Gastrocnemius medialis (tissue), 4 donors: ENCODE measurements at regions not wholly inside any gene's neighbourhood (a gene's known extent, or its start where the extent isn't known, plus 50 kb on each side); places are given as distances from the start of the nearest gene placed in this dataset.

Source experiments
- ATAC-seq, 2 donors: fragments of 150-250 bp; one replicate each; pipeline ENCODE4 v1.9.1; 2016
- DNase-seq, 2 donors: peaks; one replicate each; pipeline ENCODE4 v3.0.0-alpha.2; 2019
- H3K27ac ChIP-seq, 4 donors: fragments of 200-600 bp; sonication (generic); 1 replicate in 1 of 4; 2 replicates in 3 of 4; pipeline ENCODE4 v1.5.1; 2016 to 2018; ENCODE audit warnings: mild to moderate bottlenecking in 2 of 4, moderate library complexity in 1 of 4
- H3K27me3 ChIP-seq, 3 donors: fragments of 200-600 bp; sonication (generic) in 2 of 3; 1 replicate in 1 of 3; 2 replicates in 2 of 3; pipeline versions ENCODE4 v1.5.1 to v1.6.0; 2016 to 2019; ENCODE audit warnings: mild to moderate bottlenecking in 1 of 3, moderate library complexity in 1 of 3
- H3K36me3 ChIP-seq, 2 donors: fragments of 200-600 bp; sonication (generic) in 1 of 2; one replicate each; pipeline ENCODE4 v1.5.1; 2017 to 2018
- H3K4me1 ChIP-seq, 2 donors: fragments of 200-600 bp; sonication (generic) in 1 of 2; one replicate each; pipeline ENCODE4 v1.5.1; 2016 to 2017; ENCODE audit warnings: mild to moderate bottlenecking in 2 of 2
- H3K4me3 ChIP-seq, 4 donors: fragments of 200-600 bp; sonication (generic) in 3 of 4; 1 replicate in 1 of 4; 2 replicates in 3 of 4; pipeline ENCODE4 v1.5.1; 2016 to 2019; ENCODE audit warnings: mild to moderate bottlenecking in 2 of 4
- H3K9me3 ChIP-seq, 3 donors: fragments of 200-600 bp; sonication (generic) in 2 of 3; 1 replicate in 1 of 3; 2 replicates in 2 of 3; pipeline ENCODE4 v1.5.1; 2016 to 2019
- CTCF ChIP-seq, 5 experiments: fragments of 450-650 bp in 3 of 5; fragments of 200-600 bp in 2 of 5; sonication (generic) in 2 of 5; IDR thresholded peaks in 4 of 5; conservative IDR thresholded peaks in 1 of 5; 1 replicate in 4 of 5; 2 replicates in 1 of 5; pipeline ENCODE4 v1.5.1; 2016 to 2019; ENCODE audit warnings: antibody characterized with exemption in 5 of 5, mild to moderate bottlenecking in 3 of 5, moderate library complexity in 3 of 5
- POLR2A ChIP-seq, 2 donors: fragments of 450-650 bp; IDR thresholded peaks; one replicate each; pipeline ENCODE4 v1.6.1; 2017; ENCODE audit warnings: antibody characterized with exemption in 2 of 2, mild to moderate bottlenecking in 2 of 2, moderate library complexity in 2 of 2
- in situ Hi-C, 4 donors: fragments of 200-750 bp; cut with MboI; loops; one replicate each; pipeline versions ENCODE4 v1.15.0 to v1.8.0; 2017; ENCODE audit warnings: low sequenced_read_pairs in 4 of 4
- intact Hi-C: fragments of 100-400 bp; cut with DNase I; formaldehyde crosslinking; loops from one replicate; pipeline ENCODE4 v1.15.1; 2023; ENCODE audit warnings: low total_unique reads

DNA sequence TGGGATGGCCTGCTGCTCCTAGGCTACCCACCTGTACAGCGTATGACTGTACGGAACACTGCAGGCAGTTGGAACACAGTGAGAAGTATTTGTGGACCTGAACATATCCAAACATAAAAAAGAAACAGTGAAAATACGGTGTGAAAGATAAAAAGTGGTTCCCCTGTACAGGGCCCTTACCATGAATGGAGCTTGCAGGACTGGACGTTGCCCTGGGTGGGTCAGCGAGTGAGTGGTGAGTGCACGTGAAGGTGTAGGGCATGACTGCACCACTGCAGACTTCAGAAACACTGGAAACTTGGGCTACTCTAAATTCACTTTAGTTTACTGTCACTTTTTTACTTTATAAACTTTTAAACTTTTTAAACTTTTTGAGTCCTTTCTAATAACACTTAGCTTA is 71.2 kb upstream of the SLC6A6 start:
- Histone ChIP-seq H3K4me3 (no peak overlapping the region), H3K27me3 (no peaks in the 10 kb centered on the region), H3K9me3 (no peaks in the 10 kb centered on the region), H3K4me1 (peaks cover 18 to 27% of the 10 kb centered on the region in 2 donors), H3K27ac (no peak overlapping the region), H3K36me3 (no peaks in the 10 kb centered on the region)
- DNase-seq (no peak), ATAC-seq (no peak)
- intact Hi-C loops (no loop called here), in situ Hi-C loops (no loop called here)
- no peak for TF ChIP-seq POLR2A (IDR thresholded peaks at IDR 0.05)
- no peak for TF ChIP-seq CTCF (IDR thresholded peaks at IDR 0.05 in 4 of 5, conservative IDR thresholded peaks at IDR 0.05 in 1 of 5)

- intact Hi-C loops = no loop called here
- H3K27ac ChIP-seq = no peak overlapping the region
- no peak for TF ChIP-seq CTCF (IDR thresholded peaks at IDR 0.05 in 4 of 5, conservative IDR thresholded peaks at IDR 0.05 in 1 of 5)
- ATAC-seq (no peak), DNase-seq (no peak)
- no peaks in the 10 kb centered on the region for H3K9me3 ChIP-seq
- H3K4me1 ChIP-seq = peaks cover 14 to 24% of the 10 kb centered on the region in 2 donors
- no peak overlapping the region for H3K4me3 ChIP-seq
- no peaks in the 10 kb centered on the region for H3K27me3 ChIP-seq
- H3K36me3 ChIP-seq = no peaks in the 10 kb centered on the region
- in situ Hi-C loops = no loop called here
These were observed 70.0 kb upstream of the SLC6A6 start for GRCh38 chr3:14332392-14332791.

- Histone ChIP-seq H3K9me3 (no peaks in the 10 kb centered on the region), H3K4me3 (no peak overlapping the region), H3K27me3 (no peaks in the 10 kb centered on the region), H3K27ac (no peak overlapping the region), H3K36me3 (no peaks in the 10 kb centered on the region), H3K4me1 (peaks cover 14 to 21% of the 10 kb centered on the region in 2 donors)
- in situ Hi-C loops = no loop called here
- intact Hi-C loops = no loop called here
- TF ChIP-seq CTCF (IDR thresholded peaks at IDR 0.05 in 4 of 5, conservative IDR thresholded peaks at IDR 0.05 in 1 of 5) = no peak
- TF ChIP-seq POLR2A (IDR thresholded peaks at IDR 0.05) = no peak
- DNase-seq (no peak), ATAC-seq (no peak)
These were observed 69.2 kb upstream of the SLC6A6 start for GRCh38 chr3:14333215-14333614.

DNA sequence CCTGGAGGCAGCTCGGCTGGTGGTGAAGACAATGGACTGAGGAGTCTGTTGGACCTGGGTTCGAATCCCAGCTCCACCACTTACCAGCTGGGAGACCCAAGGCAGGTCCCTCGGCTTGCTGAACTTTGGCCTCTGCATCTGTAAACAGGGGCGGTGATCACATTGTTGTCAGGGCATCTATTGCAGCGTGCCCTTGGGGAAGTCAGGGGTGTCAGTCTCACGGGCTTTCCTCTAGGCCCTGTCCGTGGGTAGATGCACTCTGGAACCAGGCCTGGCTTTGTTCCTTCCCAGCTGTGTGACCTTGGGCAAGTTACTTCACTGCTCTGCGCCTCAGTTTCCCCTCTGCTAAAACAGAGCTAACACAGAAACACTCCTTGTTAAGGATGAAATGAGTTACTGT is 68.8 kb upstream of the SLC6A6 start:
- no peak overlapping the region for H3K4me3 ChIP-seq
- no peaks in the 10 kb centered on the region for H3K27me3 ChIP-seq
- no peaks in the 10 kb centered on the region for H3K9me3 ChIP-seq
- DNase-seq (no peak), ATAC-seq (no peak)
- no peak for TF ChIP-seq CTCF (IDR thresholded peaks at IDR 0.05 in 4 of 5, conservative IDR thresholded peaks at IDR 0.05 in 1 of 5)
- TF ChIP-seq POLR2A (IDR thresholded peaks at IDR 0.05) = no peak
- in situ Hi-C loops (no loop called here), intact Hi-C loops (no loop called here)
- peaks cover 14 to 21% of the 10 kb centered on the region in 2 donors for H3K4me1 ChIP-seq
- no peaks in the 10 kb centered on the region for H3K36me3 ChIP-seq
- no peak overlapping the region for H3K27ac ChIP-seq

DNA sequence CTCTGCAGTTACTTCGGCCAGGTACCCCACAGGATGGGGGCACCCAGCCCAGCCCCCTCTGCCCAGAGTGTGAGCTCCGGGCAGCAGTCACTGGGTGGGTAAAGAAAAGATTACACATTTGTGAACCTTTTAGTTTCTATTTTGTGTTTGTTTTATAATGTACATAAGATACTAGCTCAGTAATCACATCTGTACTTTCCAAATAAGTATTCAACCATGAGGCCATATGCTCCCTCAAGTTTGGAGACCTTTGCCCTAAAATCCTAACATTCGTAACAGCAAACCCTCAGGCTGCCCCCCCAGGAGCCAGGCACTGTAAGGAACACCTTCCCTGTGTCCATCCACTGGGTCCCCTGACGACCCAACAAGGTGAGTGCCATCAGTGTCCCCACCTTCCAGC is 68.3 kb upstream of the SLC6A6 start:
- no peak overlapping the region for H3K4me3 ChIP-seq

More for the DNA sequence above, 68.3 kb upstream of the SLC6A6 start:
- DNase-seq = no peak
- TF ChIP-seq CTCF (IDR thresholded peaks at IDR 0.05 in 4 of 5, conservative IDR thresholded peaks at IDR 0.05 in 1 of 5) = no peak
- TF ChIP-seq POLR2A (IDR thresholded peaks at IDR 0.05) = no peak
- no peaks in the 10 kb centered on the region for H3K27me3 ChIP-seq
- ATAC-seq = no peak
- intact Hi-C loops = no loop called here
- H3K27ac ChIP-seq = no peak overlapping the region
- in situ Hi-C loops = no loop called here
- no peaks in the 10 kb centered on the region for H3K9me3 ChIP-seq
- H3K4me1 ChIP-seq = peaks cover 14 to 21% of the 10 kb centered on the region in 2 donors
- H3K36me3 ChIP-seq = no peaks in the 10 kb centered on the region
